ENCODE measurements at regions not wholly inside any gene's neighbourhood (a gene's known extent, or its start where the extent isn't known, plus 50 kb on each side); places are given as distances from the start of the nearest gene placed in this dataset.

DNA sequence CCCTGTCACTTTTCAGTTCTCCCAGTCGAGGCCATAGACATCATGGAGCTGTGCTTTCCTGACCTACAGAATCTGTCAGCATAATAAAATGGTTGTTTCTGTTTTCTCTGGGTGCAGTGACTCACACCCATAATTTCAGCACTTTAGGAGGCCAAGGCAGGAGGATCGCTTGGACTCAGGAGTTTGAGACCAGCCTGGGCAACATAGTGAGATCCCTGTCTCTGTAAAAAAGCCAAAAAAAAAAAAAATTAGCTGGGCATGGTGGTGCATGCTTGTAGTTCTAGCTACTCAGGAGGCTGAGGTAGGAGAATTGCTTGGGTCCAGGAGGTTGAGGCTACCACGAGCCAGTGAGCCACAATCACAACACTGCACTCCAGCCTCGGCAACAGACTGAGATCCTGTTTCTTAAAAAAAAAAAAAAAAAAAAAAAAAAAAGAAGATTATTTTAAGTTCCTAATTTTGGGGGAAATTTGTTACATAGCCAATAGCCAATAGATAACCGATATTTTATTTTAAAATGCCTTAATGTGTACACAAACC is 196.2 kb downstream of the ADSS2 start:
- no peak for DNase-seq (ENCODE audit: extremely low read depth in 1 of 2, low read depth in 1 of 2)

DNA sequence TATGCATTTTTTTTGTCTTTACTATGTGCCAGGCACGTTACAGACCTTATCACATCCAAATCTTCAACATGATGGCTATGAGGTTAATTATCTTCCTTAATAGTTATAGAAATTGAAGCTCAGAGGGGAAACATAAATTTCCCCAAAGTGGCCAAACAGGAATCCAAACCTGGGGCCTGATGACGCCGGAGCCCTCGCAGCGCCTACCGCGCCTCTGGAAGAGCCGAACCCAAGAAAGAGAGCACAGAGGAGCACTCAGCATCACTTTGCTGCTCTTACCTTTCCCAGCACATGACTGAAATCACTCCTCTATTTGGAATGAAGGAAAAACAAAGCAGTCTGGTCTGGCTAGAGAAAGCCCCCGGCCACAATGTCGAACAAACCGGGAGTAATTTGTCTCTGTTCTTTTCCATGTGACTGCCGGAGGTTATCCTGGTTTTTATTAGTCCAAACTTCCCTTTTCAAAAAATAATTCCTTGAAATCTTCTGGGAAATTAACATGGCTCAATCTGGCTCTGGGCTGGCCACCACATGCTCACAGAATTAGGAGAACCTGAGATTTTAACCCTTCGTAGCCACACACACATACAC is 195.5 kb downstream of the ADSS2 start:
- DNase-seq (ENCODE audit: extremely low read depth in 1 of 2, low read depth in 1 of 2), result no peak

DNA sequence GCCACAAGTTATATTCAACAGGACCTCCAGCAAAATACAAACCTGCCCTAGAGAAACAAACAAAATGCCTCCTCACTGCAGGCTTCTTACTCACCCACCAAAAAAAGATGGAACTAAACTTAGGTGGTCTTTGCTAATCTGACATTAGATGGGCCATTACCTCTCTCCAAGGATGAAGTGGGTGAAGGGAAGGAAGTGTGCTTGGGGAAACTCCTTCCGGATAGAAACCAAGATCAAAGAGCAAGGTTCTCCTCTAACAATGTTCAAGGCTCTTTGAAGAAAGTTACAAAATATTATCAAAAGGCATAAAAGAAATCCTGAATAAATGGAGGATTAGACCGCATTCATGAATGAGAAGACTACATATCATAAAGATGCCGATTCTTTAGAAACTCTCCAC is 187.5 kb downstream of the ADSS2 start:
- DNase-seq (ENCODE audit: extremely low read depth in 1 of 2, low read depth in 1 of 2), result no peak

DNA sequence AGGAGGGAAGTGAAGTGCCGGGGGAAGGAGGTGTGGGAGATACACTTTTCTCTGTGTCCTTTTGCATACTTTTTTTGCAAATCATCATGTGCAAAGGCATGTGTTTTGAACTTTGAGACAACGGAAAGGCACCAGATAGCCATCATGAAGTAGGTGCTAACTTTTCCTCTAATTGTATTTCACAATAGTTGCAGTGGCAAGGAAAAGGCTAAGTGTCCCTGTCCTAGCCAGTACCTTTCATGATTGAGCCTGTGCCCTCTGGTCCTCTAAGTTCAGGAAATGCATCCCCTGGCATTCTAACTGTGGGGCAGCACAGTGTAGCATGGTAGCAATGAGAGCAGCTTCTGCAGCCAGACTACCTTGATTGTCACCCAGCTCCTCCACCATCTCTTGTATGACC is 186.2 kb downstream of the ADSS2 start:
- no peak for DNase-seq (ENCODE audit: extremely low read depth in 1 of 2, low read depth in 1 of 2)

DNA sequence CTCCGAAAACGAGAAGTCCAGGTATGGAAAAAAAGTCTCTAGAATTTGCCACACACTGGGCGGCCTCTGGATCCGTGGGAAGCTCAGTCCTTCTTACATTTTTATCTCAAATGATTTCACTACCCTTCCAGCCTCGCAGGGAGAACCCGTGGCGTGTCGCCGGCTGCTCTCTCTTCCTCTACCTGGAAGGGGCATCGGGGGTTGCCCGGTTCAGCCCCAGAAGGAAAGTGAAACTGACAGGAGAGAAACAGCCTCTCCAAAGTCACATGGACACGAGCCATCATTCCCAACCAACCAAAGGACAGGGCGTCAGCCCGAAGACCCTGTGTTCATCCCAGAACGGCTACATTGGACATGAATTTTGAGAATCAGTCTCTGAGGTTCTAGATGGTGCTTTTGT is 182.5 kb downstream of the ADSS2 start:
- no peak for DNase-seq (ENCODE audit: extremely low read depth in 1 of 2, low read depth in 1 of 2)

DNA sequence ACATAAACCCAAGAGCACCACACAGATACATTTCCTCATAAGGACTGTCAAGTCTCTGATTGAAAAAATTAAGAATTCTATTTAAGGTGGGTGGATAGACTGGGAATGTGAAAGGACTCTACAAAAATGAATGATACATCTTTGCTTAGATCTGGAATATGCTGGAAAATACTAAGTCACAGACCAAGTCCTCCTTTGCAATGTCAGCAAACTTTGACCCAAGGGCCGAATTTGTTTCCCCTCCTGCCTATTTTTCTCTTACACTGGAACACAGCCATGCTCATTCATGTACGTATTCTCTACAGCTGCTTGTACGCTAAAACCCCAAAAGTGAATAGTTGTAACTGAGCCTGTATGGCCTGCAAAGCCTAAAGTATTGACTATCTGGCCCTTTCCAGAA is 180.7 kb downstream of the ADSS2 start:
- DNase-seq (ENCODE audit: extremely low read depth in 1 of 2, low read depth in 1 of 2), result no peak

DNA sequence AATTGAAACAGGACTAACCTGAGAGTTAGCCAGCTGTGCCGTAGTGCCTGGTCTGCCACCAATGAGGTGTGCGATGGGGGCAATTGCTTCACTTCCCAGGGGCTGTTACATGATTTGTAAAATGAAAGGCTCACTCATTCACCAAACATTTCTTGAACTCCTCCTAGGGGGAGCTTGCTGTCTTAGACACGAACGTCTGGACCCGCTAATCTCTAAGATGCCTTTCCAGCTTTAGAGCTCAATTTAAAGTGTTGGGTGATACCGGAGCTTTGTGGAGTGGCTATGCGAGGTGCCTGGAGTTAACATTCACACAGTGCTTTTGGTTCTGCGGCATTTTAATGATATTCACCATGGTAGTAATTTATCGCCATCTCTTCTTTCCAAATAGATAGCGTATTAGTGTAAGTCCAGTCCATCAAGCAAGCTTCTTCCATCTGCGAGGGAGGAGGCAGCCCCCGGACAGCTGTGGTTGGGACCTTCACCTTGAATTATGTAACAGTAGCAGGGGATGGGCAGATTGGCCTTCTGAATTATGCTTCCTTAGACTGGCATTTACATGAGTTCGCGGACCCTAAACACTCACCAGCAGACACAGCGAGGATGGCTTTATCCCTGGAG is 179.9 kb downstream of the ADSS2 start:
- no peak for DNase-seq (ENCODE audit: extremely low read depth in 1 of 2, low read depth in 1 of 2)

DNA sequence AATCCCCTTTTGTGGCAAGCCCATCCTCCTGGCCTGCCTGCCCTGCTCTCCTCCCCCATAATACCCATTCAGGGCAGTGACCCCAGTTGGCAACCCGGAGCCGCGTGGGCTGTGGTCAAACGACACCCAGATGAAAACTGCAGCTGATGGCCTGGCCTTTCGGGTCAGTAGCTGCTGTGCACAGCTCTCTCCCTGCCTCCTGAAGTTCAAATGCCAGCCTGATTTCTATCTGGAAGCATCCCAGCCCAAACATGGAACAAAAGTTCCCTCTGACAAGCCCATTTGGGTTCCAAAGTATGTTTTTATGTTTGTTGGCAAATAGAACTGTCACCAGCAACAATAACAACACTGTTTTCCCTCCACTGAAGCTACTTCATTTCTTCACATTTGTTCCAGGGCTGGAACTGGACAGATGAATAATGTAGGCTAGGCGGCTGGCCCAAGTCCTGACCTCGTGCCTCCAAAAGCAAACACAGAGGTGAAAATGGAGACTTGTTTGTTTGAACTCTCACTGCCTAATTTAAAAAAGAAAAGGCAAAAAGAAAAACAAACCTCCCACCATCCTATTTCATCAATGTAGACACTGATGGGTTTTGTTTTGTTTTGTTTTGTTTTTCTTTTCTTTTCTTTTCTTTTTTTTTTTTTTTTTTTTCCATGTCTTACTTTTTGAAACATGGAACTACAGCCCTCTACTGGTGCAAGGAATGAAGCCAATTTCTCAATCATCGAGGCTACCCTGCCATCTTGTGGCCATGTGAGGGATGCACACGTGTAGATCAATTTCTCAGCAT is 179.0 kb downstream of the ADSS2 start:
- DNase-seq (ENCODE audit: extremely low read depth in 1 of 2, low read depth in 1 of 2), result peak; percentile 21 to 39

DNA sequence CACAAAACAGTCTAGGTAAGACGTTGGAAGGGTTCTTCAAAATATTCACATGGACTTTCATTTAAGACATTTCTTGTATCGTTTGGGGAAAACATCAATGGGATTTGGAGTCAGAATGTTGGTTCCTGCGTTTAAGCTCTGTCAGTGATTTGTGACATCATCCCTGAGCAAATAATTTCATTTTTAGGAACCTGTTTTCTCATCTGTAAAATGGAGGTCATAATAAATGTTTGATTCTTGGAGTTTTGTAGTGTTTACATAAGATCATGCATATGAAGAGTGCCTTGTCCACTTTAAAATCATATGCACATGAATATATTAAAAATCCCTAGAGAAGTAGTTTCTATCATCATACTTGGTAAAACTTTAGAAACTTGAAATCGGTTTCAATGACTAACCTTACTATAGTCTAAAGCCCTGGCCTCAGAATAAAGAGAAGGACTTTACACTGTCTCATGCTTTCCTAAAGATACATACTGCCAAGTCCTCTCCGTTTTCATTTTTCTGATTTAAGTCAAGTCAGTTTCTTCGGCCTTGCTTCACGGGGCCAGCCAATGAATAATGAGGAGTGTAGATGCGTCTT is 178.4 kb downstream of the ADSS2 start:
- no peak for DNase-seq (ENCODE audit: extremely low read depth in 1 of 2, low read depth in 1 of 2)

DNA sequence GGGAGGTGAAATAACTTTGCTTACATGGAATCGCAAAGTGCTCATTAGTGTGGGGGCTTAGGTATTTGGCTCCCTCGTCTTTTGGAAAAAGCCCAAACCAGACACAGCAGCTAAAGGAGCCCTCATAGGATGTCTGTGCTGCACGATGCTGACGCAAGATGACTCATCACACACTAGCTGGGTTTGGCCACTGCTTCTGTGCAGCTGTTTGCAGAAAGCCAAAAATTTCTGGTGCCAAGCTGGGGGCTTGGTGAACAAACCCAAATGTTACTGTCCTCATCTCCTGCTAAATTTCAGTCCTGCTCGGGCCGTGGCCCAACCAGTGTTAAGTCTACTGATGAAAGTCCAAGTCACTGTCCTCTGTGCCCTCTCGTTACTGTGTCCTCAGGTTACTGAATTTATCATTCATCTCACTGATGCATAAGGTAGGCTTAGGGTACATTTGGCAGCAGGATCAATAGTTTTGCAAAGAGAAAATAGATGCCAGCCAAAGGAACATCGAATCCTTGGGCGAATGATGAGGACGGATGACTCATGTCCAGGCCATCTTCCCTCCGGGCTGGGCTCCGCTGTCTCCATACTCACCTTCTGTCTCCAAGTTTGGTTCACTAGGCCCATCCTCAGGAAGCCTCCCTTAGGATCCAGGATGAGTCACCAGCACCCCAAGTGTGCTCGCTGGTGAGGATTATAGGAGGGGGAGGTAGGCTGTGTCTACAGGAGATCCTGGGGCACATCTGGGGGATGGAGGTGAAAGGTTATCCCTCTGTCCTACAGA is 177.7 kb downstream of the ADSS2 start:
- DNase-seq (ENCODE audit: extremely low read depth in 1 of 2, low read depth in 1 of 2), result no peak

DNA sequence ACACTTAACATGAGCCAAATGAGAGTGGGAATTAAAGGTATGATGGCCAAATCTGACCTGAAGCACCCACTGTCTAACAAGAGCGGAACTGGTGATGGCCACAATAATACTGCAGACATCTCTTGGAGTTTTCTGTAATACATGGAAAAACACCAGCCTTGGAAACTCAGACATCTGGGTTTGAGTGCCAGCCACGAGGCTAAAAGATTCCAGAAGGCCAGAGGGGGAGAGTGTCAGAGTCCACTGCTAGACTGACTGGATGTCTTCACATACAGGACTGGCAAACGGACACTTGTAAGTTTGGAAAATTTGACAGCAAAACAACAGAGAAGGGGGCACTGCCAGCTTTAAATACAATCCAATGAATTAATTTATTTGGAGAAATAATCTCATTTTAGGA is 175.1 kb downstream of the ADSS2 start:
- no peak for DNase-seq (ENCODE audit: extremely low read depth in 1 of 2, low read depth in 1 of 2)

DNA sequence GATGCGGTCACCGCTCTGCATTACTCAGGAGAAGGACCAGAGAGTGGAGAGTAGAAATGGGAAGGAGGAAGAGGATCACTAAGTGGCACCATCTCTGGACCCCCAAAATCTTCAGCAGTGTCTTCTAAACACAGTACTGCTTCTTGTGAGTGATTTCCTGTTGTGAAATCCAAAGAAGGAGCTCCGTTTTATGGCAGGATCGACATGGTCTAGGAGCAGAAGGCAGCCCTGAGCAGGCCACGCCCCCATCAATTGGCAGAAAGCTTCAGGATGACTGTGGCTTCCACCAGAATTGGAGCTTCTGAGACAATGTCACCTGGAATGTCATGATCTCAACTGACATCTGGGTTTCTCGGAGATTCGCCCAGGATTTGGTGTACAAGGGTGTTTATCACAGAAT is 171.5 kb downstream of the ADSS2 start:
- no peak for DNase-seq (ENCODE audit: extremely low read depth in 1 of 2, low read depth in 1 of 2)

DNA sequence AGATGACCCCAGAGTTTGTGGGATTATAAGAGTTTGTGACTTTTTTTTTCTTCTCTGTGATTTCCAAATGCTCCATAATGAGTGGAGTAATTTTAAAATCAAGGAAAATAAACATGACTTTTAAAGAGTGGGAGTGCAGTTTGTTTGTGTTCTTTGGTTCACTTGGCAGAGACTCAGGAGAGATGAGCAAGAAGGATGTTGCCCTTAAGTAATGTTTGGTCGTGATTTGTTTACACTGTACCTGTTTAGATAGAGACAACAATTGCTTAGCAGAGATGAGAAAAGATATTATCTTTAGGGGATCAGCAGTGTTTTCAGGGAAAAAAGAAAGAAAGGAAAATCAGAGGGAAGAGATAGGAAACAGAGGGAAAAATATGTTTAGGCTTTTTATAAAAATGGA is 170.8 kb downstream of the ADSS2 start:
- no peak for DNase-seq (ENCODE audit: extremely low read depth in 1 of 2, low read depth in 1 of 2)

DNA sequence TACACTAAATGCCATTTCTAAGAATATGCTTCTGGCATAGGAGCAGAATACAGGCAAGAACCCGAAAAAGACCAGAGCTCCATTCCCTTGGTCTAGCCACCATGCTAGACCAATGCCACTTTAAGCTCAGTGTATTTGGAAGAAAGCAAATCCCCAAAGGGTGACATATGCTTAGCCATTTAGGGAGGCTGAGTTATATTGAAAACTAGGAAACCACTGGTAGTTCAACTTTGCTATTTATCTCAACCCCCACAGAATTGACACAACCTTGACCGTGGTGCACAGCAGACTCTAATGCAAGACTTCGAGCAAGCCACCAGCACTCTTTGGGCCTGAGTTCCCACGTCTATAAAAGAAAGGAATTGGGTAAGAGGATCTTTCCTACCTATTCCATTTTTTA is 167.9 kb downstream of the ADSS2 start:
- no peak for DNase-seq (ENCODE audit: extremely low read depth in 1 of 2, low read depth in 1 of 2)

DNA sequence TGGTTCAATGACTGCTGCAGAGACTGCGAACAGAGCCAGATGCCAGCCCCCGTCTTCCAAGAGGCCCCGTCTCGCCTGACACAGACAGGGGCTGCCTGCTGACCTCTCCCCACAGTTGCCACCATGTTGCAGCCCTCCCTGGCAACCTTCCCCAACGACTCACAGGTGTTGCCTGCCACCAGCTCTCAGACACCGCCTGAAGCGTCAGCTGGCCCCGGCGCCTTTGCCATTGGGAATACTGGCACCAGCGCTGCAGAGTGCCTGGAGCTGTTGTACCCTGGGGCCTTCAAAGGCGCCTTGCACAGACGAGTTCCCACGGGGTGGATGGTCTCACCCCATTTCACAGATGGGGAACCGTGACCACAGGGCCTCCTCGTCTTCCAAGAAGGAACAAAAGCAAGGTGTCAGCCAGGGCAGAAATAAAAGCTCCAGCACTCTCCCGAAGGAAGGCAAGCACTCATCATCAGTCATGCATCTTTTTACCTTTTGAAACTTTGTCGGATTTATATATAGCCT is 167.0 kb downstream of the ADSS2 start:
- no peak for DNase-seq (ENCODE audit: extremely low read depth in 1 of 2, low read depth in 1 of 2)

DNA sequence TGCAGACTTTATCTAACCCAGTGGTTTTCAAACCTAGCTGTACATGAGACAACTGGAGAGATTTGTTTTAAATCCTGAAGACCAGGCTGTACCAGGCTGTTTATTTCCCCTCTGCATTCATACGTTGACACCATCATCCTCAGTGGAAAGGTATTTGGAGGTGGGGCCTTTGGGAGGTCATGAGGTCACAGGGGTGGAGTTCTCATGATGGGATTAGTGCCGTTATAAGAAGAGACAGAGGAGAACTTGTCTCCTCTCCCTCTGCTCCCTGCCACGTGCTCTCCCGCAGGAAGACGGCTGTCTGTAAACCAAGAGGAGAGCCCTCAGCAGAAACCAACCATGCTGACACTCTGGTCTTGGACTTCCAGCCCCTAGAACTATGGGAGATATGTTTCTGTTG is 165.4 kb downstream of the ADSS2 start:
- DNase-seq (ENCODE audit: extremely low read depth in 1 of 2, low read depth in 1 of 2), result no peak

DNA sequence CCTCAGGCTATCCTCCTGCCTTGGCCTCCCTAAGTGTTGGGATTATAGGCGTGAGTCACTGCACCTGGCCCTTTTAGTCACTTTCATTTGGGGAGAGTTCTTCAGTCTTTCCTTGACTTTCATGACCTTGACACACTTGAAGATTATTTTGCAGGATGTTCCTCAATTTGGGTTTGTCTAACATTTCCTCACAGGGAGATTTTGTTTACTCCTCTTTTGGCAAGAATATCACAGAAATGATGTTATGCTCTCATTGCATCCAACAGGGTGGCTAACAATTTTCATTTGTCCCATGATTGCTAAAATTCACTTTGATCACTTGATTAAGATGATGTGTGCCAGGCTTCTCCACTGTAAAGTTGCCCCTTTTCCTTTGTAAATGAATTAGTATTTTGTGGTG is 164.0 kb downstream of the ADSS2 start:
- no peak for DNase-seq (ENCODE audit: extremely low read depth in 1 of 2, low read depth in 1 of 2)

DNA sequence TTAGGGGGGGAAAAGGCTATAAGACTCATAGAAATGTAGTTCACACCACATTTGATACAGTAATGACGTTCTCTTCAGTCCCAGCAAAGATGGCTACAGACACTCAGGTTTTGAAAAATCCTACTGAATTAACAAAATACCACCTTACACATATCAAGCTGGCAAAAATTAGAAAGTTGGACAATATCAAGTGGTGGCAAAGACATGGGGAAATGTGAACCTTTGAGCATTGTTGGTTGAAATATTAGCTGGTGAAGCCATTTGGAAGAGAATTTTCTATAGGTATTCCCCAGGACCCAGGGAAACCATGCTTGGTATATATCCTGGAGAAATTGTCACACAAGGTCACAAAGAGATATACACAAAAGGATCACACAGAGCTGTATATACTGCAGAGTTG is 163.0 kb downstream of the ADSS2 start:
- no peak for DNase-seq (ENCODE audit: extremely low read depth in 1 of 2, low read depth in 1 of 2)

DNA sequence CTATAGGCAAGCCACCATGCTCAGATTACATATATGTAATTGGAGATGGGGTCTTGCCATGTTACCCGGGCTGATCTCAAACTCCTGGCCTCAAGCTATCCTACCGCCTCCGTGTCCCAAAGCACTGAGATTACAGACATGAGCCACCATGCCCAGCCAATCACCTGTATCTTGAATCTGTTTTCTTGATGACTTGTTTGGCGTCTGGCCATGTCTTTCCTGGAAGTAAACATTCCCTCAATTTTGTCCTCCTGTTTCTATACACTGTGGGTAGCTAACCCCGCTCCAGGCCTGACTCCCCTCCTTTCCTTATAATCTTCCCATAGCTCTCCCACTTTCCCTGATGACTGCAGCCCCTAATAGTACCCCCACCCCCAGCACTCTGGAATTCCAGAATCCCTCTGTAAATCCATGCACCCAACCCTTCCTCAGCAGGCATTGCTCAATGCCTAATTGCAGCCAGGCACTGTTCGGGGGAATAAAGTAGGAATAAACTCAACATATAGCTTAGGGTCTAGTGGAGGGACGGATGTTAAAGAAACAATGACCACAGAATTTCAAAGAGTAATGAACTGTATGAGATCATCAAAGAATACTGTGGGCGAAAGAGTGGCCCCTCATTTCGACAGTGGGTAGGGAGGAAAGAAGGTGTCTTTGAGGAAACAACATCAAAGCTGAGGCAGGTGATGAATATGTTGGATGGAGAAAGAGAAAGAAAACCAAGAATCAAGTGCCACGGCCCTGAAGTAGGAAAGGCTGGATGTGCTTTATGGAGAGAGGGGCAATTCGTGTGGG is 161.5 kb downstream of the ADSS2 start:
- no peak for DNase-seq (ENCODE audit: extremely low read depth in 1 of 2, low read depth in 1 of 2)

Measured in activated CD8-positive, alpha-beta memory T cell treated with anti-CD3 and anti-CD28 coated beads for 1 hour (primary cell).